Panc1 (cell line): ENCODE measurements at regions not wholly inside any gene's neighbourhood (a gene's known extent, or its start where the extent isn't known, plus 50 kb on each side); places are given as distances from the start of the nearest gene placed in this dataset.

Source experiments
- ATAC-seq: fragments of 200-7000 bp; cut with Tn5 transposase; 2 replicates; pipeline ENCODE4 v1.9.1; 2020; ENCODE audit warnings: mild to moderate bottlenecking, moderate library complexity
- BruUV-seq: library from RNA; stranded (reverse); fragments of 400-500 nt; replicated peaks from 2 replicates; lab custom pipeline; 2021; lab: Mats Ljungman, UMichigan
- CTCF ChIA-PET: fragments of 300-600 bp; sonication (Branson Sonifier 250); formaldehyde crosslinking; loops from one replicate; lab custom pipeline; 2022; ENCODE audit warnings: antibody characterized with exemption; lab: Charles Lee
- POLR2A ChIA-PET: fragments of 300-600 bp; sonication (Branson Sonifier 250); formaldehyde crosslinking; loops from one replicate; lab custom pipeline; 2022; ENCODE audit warnings: antibody characterized with exemption; lab: Charles Lee
- DNase-seq: peaks from one replicate; pipeline ENCODE4 v3.0.0-alpha.2; 2010; ENCODE audit warnings: low read depth, low spot score
- H3K27ac ChIP-seq: 2 replicates; pipeline ENCODE4 v1.5.1; 2011; ENCODE audit warnings: mild to moderate bottlenecking, low read length, inconsistent platforms
- H3K27me3 ChIP-seq: fragments of 200-500 bp; sonication (Bioruptor generic); 2 replicates; pipeline ENCODE4 v1.6.0; 2014; ENCODE audit warnings: low read length, inconsistent platforms; ENCODE audit not compliant: control insufficient read depth, insufficient read depth
- H3K36me3 ChIP-seq: fragments of 200-500 bp; sonication (Bioruptor generic); 2 replicates; pipeline ENCODE4 v1.5.1; 2014; ENCODE audit warnings: inconsistent platforms, mild to moderate bottlenecking, low read length, moderate library complexity; ENCODE audit not compliant: control insufficient read depth, insufficient read depth
- H3K4me1 ChIP-seq: 2 replicates; pipeline ENCODE4 v1.5.1; 2011; ENCODE audit warnings: inconsistent platforms, mild to moderate bottlenecking, low read length, moderate library complexity; ENCODE audit not compliant: control insufficient read depth, insufficient read depth
- H3K4me3 ChIP-seq, 2 experiments: 2 replicates each; pipeline ENCODE4 v1.5.1; 2011 to 2012; ENCODE audit warnings: low read depth in 2 of 2, low read length in 2 of 2, mild to moderate bottlenecking in 2 of 2, inconsistent platforms in 1 of 2, moderate library complexity in 1 of 2
- H3K9me3 ChIP-seq: fragments of 200-500 bp; sonication (Bioruptor generic); 2 replicates; pipeline ENCODE4 v1.5.1; 2014; ENCODE audit warnings: low read depth, mild to moderate bottlenecking, inconsistent platforms, low read length, moderate library complexity; ENCODE audit not compliant: control insufficient read depth, insufficient read depth
- CTCF ChIP-seq: fragments of 450-650 bp; IDR thresholded peaks from 2 replicates; pipeline ENCODE4 v1.5.1; 2017; ENCODE audit warnings: mild to moderate bottlenecking
- POLR2AphosphoS5 ChIP-seq: IDR thresholded peaks from 2 replicates; pipeline ENCODE4 v1.6.1; 2012; ENCODE audit warnings: mild to moderate bottlenecking, low read depth, low read length, moderate library complexity
- REST ChIP-seq, 2 experiments: IDR thresholded peaks; 2 replicates each; pipeline ENCODE4 v1.6.1; 2011 to 2012; ENCODE audit warnings: low read depth in 2 of 2, control low read depth in 1 of 2, low read length in 1 of 2, mild to moderate bottlenecking in 1 of 2, moderate library complexity in 1 of 2; ENCODE audit not compliant: insufficient read depth in 1 of 2
- SIN3A ChIP-seq: IDR thresholded peaks from 2 replicates; pipeline ENCODE4 v1.6.1; 2012; ENCODE audit warnings: low read depth, mild to moderate bottlenecking, low read length, moderate library complexity, borderline replicate concordance; ENCODE audit not compliant: insufficient read depth
- TCF7L2 ChIP-seq: IDR thresholded peaks from 2 replicates; pipeline ENCODE4 v1.6.1; 2011; ENCODE audit warnings: mild to moderate bottlenecking, low read depth, low read length, inconsistent platforms
- in situ Hi-C: cut with HindIII; loops from 2 replicates; pipeline ENCODE4 v1.10.0; 2016; ENCODE audit warnings: low sequenced_read_pairs, low pct_unique_long_range_greater_than_20kb
- intact Hi-C: fragments of 100-400 bp; cut with micrococcal nuclease; formaldehyde crosslinking; loops from one replicate; pipeline ENCODE4 v1.10.0; 2022; ENCODE audit not compliant: unreplicated experiment

- POLR2A ChIA-PET: no interaction called here
- CTCF ChIA-PET: no interaction called here
- Histone ChIP-seq H3K27me3 (no peaks in the 10 kb centered on the region), H3K4me3 (no peak overlapping the region), H3K27ac (no peak overlapping the region), H3K4me1 (no peaks in the 10 kb centered on the region), H3K36me3 (no peaks in the 10 kb centered on the region), H3K9me3 (no peaks in the 10 kb centered on the region)
- BruUV-seq: no TSS peak
- TF ChIP-seq POLR2AphosphoS5 (no peak), CTCF (no peak), SIN3A (no peak), REST (IDR thresholded peaks at IDR 0.05; ENCODE audit: insufficient read depth in 1 of 2, low read depth in 2 of 2, low read length in 1 of 2) (no peak), TCF7L2 (no peak)
- no peak for ATAC-seq
- DNase-seq: no peak
- in situ Hi-C loops: no loop called here
- intact Hi-C loops: no loop called here
Measured at GRCh38 chr4:45410701-45411210, 684.4 kb upstream of the GNPDA2 start.

GRCh38 chr4:45409536-45409935 is 683.2 kb upstream of the GNPDA2 start:
- BruUV-seq: no TSS peak
- in situ Hi-C loops: no loop called here
- CTCF ChIA-PET: no interaction called here
- POLR2A ChIA-PET: no interaction called here
- intact Hi-C loops: no loop called here
- TF ChIP-seq SIN3A: no peak
- no peak for TF ChIP-seq REST (IDR thresholded peaks at IDR 0.05; ENCODE audit: insufficient read depth in 1 of 2, low read depth in 2 of 2, low read length in 1 of 2)
- TF ChIP-seq CTCF: no peak
- no peak for TF ChIP-seq TCF7L2
- TF ChIP-seq POLR2AphosphoS5: no peak
- Histone ChIP-seq H3K27me3 (no peaks in the 10 kb centered on the region), H3K36me3 (no peaks in the 10 kb centered on the region), H3K4me1 (no peaks in the 10 kb centered on the region), H3K4me3 (no peak overlapping the region), H3K9me3 (no peaks in the 10 kb centered on the region), H3K27ac (no peak overlapping the region)
- no peak for DNase-seq
- ATAC-seq: no peak
